CD14-positive monocyte (primary cell): ENCODE measurements at regions not wholly inside any gene's neighbourhood (a gene's known extent, or its start where the extent isn't known, plus 50 kb on each side); places are given as distances from the start of the nearest gene placed in this dataset.

Experiments
- DNase-seq, 3 donors: peaks; one replicate each; pipeline ENCODE4 v3.0.0-alpha.2; 2011 to 2022
- H2AFZ ChIP-seq: 2 replicates; pipeline ENCODE4 v1.6.0; 2012; ENCODE audit warnings: mild to moderate bottlenecking, low read depth, low read length, inconsistent platforms; ENCODE audit not compliant: insufficient read depth, poor library complexity, severe bottlenecking
- H3K27ac ChIP-seq, 2 donors: 1 replicate in 1 of 2; 2 replicates in 1 of 2; pipeline ENCODE4 v1.5.1; 2012 to 2013; ENCODE audit warnings: low read length in 2 of 2, control low read depth in 1 of 2, inconsistent platforms in 1 of 2, low read depth in 1 of 2, mild to moderate bottlenecking in 1 of 2
- H3K27me3 ChIP-seq, 2 donors: one replicate each; pipeline versions ENCODE4 v1.6.0 to v1.6.1; 2011 to 2013; ENCODE audit warnings: low read length in 2 of 2; ENCODE audit not compliant: control insufficient read depth in 2 of 2, insufficient read depth in 2 of 2
- H3K36me3 ChIP-seq, 2 donors: replicated peaks in 1 of 2; 1 replicate in 1 of 2; 2 replicates in 1 of 2; pipeline versions ENCODE4 v1.5.1 to v1.6.1; 2012 to 2013; ENCODE audit warnings: low read length in 2 of 2, control low read depth in 1 of 2, inconsistent platforms in 1 of 2, mild to moderate bottlenecking in 1 of 2; ENCODE audit not compliant: insufficient read depth in 2 of 2, control insufficient read depth in 1 of 2
- H3K4me1 ChIP-seq, 2 donors: 1 replicate in 1 of 2; 2 replicates in 1 of 2; pipeline versions ENCODE4 v1.5.1 to v1.6.1; 2012 to 2013; ENCODE audit warnings: low read length in 2 of 2, control low read depth in 1 of 2, inconsistent platforms in 1 of 2, mild to moderate bottlenecking in 1 of 2, moderate library complexity in 1 of 2; ENCODE audit not compliant: insufficient read depth in 2 of 2, control insufficient read depth in 1 of 2
- H3K4me2 ChIP-seq: replicated peaks from 2 replicates; pipeline ENCODE3; 2012; ENCODE audit warnings: low read length, moderate library complexity, mild to moderate bottlenecking; ENCODE audit not compliant: poor library complexity, severe bottlenecking; ENCODE audit errors: extremely low read depth
- H3K4me3 ChIP-seq, 3 experiments: fragments of 200-600 bp in 1 of 3; sonication (generic) in 1 of 3; replicated peaks in 1 of 3; 1 replicate in 2 of 3; 2 replicates in 1 of 3; pipeline ENCODE4 v1.5.1; 2011 to 2013; ENCODE audit warnings: low read length in 3 of 3, mild to moderate bottlenecking in 3 of 3, control low read depth in 2 of 3, low read depth in 2 of 3, inconsistent platforms in 1 of 3, moderate library complexity in 1 of 3
- H3K79me2 ChIP-seq: 2 replicates; pipeline ENCODE4 v1.6.0; 2012; ENCODE audit warnings: mild to moderate bottlenecking, control low read depth, inconsistent platforms, low read length, moderate library complexity; ENCODE audit not compliant: insufficient read depth
- H3K9ac ChIP-seq: 2 replicates; pipeline ENCODE4 v1.6.0; 2017; ENCODE audit warnings: low read length, mild to moderate bottlenecking; ENCODE audit not compliant: insufficient read depth, poor library complexity, severe bottlenecking
- H3K9me3 ChIP-seq, 2 donors: replicated peaks in 1 of 2; 1 replicate in 1 of 2; 2 replicates in 1 of 2; pipeline versions ENCODE4 v1.5.1 to v1.6.1; 2012 to 2013; ENCODE audit warnings: low read length in 2 of 2, control low read depth in 1 of 2; ENCODE audit not compliant: control insufficient read depth in 1 of 2, insufficient read depth in 1 of 2
- H4K20me1 ChIP-seq: 2 replicates; pipeline ENCODE4 v1.6.0; 2012; ENCODE audit warnings: mild to moderate bottlenecking, low read length, control low read depth, moderate library complexity; ENCODE audit not compliant: insufficient read depth
- H3K27ac Mint-ChIP-seq, 7 donors: one replicate each; pipeline ENCODE4 v1.8.0; 2020; ENCODE audit warnings: mild to moderate bottlenecking in 7 of 7, mixed read lengths in 7 of 7, moderate library complexity in 6 of 7, inconsistent platforms in 2 of 7
- H3K27me3 Mint-ChIP-seq, 3 donors: one replicate each; pipeline ENCODE4 v1.8.0; 2021 to 2022; ENCODE audit warnings: low read depth in 3 of 3, mild to moderate bottlenecking in 3 of 3, mixed read lengths in 3 of 3, moderate library complexity in 3 of 3, inconsistent platforms in 1 of 3
- H3K36me3 Mint-ChIP-seq, 2 donors: one replicate each; pipeline ENCODE4 v1.8.0; 2020; ENCODE audit warnings: mixed read lengths in 2 of 2, inconsistent platforms in 1 of 2, mild to moderate bottlenecking in 1 of 2
- H3K4me1 Mint-ChIP-seq: one replicate; pipeline ENCODE4 v1.8.0; 2020; ENCODE audit warnings: mild to moderate bottlenecking, mixed read lengths
- H3K4me3 Mint-ChIP-seq, 2 donors: one replicate each; pipeline ENCODE4 v1.8.0; 2020; ENCODE audit warnings: mild to moderate bottlenecking in 2 of 2, mixed read lengths in 2 of 2, moderate library complexity in 1 of 2
- H3K9me3 Mint-ChIP-seq, 7 donors: one replicate each; pipeline ENCODE4 v1.8.0; 2020 to 2022; ENCODE audit warnings: mixed read lengths in 7 of 7, mild to moderate bottlenecking in 6 of 7, moderate library complexity in 6 of 7, inconsistent platforms in 2 of 7
- WGBS: methylation state at CpG from one replicate; pipeline ENCODE4 v1.1.5; 2013; ENCODE audit warnings: missing lambda C conversion rate; ENCODE audit not compliant: insufficient coverage; 5-methylcytosine and 5-hydroxymethylcytosine counted together
- intact Hi-C, 2 donors: fragments of 100-400 bp; cut with micrococcal nuclease; formaldehyde crosslinking; loops; one replicate each; pipeline versions ENCODE4 v1.15.0 to v1.15.1; 2023
- TF ChIP-seq, protein P1 (sequence below): fragments of 200-600 bp; IDR thresholded peaks from one replicate; pipeline ENCODE4 v1.8.0; 2022; ENCODE audit warnings: antibody characterized with exemption, mild to moderate bottlenecking

DNA sequence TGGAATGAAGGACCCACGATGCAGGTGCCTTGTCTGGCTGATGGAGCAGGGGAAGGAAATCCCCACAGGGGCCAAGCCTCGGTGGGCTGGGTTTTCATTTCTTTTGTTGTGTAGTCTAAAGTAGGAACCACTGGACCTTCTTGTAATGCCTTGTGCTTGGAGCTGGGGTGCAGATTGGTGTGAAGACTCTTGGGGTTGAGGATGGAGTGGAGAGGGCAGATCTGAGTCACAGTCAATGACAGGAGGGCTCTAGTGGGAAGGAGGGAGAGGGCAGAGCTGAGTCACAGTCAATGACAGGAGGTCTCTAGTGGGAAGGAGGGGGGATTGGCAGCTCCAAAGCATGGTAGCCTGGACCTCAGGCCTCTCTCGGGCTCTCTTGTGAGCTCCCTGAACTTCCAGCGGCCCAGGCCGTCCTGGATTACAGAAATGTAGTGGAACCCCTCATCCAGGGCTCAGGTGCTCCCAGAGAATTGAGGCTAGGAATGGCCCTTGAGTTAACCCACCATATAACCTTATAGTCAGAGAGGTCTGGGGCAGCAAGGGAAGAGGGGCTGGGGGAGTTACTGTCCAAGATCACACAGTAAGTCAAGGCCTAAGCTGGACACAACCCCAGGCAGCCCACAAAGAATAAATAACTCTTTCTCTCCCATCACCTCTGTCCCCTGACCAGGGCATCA is 313.8 kb downstream of the MATN1 start:
- no peaks in the 10 kb centered on the region for H3K36me3 Mint-ChIP-seq
- Histone ChIP-seq H3K4me1 (no peaks in the 10 kb centered on the region), H3K4me3 (no peak overlapping the region), H3K9me3 (no peaks in the 10 kb centered on the region), H3K79me2 (no peaks in the 10 kb centered on the region), H2AFZ (no peak overlapping the region), H3K36me3 (no peaks in the 10 kb centered on the region), H3K27ac (no peak overlapping the region), H3K4me2 (no peak overlapping the region), H3K27me3 (no peaks in the 10 kb centered on the region), H4K20me1 (no peaks in the 10 kb centered on the region), H3K9ac (no peak overlapping the region)
- WGBS, result 70% methylated on average over 1 of the region's 5 CpGs
- intact Hi-C loops, result no loop called here
- peaks cover 0 to 2% (median 0%) of the 10 kb centered on the region in 7 donors for H3K9me3 Mint-ChIP-seq
- H3K4me1 Mint-ChIP-seq, result no peaks in the 10 kb centered on the region
- H3K27me3 Mint-ChIP-seq, result peaks cover 4 to 10% (median 9%) of the 10 kb centered on the region in 3 donors
- no peak overlapping the region for H3K4me3 Mint-ChIP-seq
- TF ChIP-seq, protein P1, sequence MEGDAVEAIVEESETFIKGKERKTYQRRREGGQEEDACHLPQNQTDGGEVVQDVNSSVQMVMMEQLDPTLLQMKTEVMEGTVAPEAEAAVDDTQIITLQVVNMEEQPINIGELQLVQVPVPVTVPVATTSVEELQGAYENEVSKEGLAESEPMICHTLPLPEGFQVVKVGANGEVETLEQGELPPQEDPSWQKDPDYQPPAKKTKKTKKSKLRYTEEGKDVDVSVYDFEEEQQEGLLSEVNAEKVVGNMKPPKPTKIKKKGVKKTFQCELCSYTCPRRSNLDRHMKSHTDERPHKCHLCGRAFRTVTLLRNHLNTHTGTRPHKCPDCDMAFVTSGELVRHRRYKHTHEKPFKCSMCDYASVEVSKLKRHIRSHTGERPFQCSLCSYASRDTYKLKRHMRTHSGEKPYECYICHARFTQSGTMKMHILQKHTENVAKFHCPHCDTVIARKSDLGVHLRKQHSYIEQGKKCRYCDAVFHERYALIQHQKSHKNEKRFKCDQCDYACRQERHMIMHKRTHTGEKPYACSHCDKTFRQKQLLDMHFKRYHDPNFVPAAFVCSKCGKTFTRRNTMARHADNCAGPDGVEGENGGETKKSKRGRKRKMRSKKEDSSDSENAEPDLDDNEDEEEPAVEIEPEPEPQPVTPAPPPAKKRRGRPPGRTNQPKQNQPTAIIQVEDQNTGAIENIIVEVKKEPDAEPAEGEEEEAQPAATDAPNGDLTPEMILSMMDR, result no peak
- no peak for DNase-seq
- no peak overlapping the region for H3K27ac Mint-ChIP-seq

DNA sequence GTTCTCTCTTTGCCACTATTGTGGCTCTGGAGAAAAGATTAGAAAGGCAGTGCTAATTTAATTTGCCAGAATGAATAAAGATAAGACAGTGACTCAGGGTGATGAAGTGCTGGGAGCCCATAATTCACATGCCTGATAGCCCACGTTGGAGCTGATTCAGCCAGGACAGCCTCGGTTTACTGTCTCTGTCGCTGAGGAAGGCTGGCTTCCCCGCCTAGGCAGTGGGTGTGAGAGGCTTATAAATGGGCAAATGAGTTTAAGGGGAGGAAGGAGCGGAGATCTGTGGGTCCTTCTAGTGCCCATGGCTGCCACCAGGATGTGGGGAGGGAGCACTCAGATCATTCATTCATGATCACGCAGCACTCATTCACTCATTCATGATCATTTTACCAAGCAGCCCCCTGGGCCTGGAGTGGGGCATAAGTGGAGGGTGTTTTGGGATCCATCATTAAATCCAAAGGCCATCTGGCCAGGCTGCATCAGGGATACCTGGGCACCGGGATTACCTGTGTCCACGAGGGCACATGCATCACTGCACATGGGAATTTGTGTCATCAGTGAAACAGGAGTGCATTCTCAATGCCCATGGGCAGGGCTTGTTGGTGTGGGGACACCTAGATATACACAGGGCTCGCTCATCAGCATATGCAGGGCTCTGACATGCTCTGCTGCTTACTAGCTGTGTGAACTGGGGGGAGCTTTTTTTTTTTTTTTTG is 315.4 kb downstream of the MATN1 start:
- H3K4me3 ChIP-seq, result no peak overlapping the region
- no peaks in the 10 kb centered on the region for H3K4me1 Mint-ChIP-seq
- 62% methylated on average over 3 of the region's 9 CpGs for WGBS
- no peak overlapping the region for H2AFZ ChIP-seq
- H3K4me2 ChIP-seq, result no peak overlapping the region
- no peaks in the 10 kb centered on the region for H3K36me3 Mint-ChIP-seq
- peaks cover 4 to 8% (median 8%) of the 10 kb centered on the region in 3 donors for H3K27me3 Mint-ChIP-seq
- H3K9me3 ChIP-seq, result no peaks in the 10 kb centered on the region
- DNase-seq, result no peak
- no peak overlapping the region for H3K4me3 Mint-ChIP-seq
- no peaks in the 10 kb centered on the region for H4K20me1 ChIP-seq
- no peaks in the 10 kb centered on the region for H3K27me3 ChIP-seq
- no peaks in the 10 kb centered on the region for H3K36me3 ChIP-seq
- H3K9ac ChIP-seq, result no peak overlapping the region
- no peaks in the 10 kb centered on the region for H3K4me1 ChIP-seq
- no peak overlapping the region for H3K27ac ChIP-seq
- no peaks in the 10 kb centered on the region for H3K79me2 ChIP-seq
- intact Hi-C loops, result no loop called here
- H3K9me3 Mint-ChIP-seq, result peaks cover 0 to 2% (median 0%) of the 10 kb centered on the region in 7 donors
- TF ChIP-seq, protein P1, result no peak
- H3K27ac Mint-ChIP-seq, result no peak overlapping the region
